Activated CD8-positive, alpha-beta memory T cell treated with anti-CD3 and anti-CD28 coated beads, Interleukin-2, amount 50 U/mL, for 4 hours (primary cell): ENCODE measurements at regions not wholly inside any gene's neighbourhood (a gene's known extent, or its start where the extent isn't known, plus 50 kb on each side); places are given as distances from the start of the nearest gene placed in this dataset.
"Not testable (repeated sequence)": the region's sequence is repeated elsewhere in the genome, so short reads cannot be mapped to it uniquely, and the experiment has no call there.

ENCODE experiments used
- DNase-seq: peaks from one replicate; pipeline ENCODE4 v3.0.0-alpha.2; 2020

- not testable (repeated sequence) for DNase-seq
Observed at GRCh38 chr4:189560605-189561004, 380.1 kb upstream of the FRG1 start.

DNA sequence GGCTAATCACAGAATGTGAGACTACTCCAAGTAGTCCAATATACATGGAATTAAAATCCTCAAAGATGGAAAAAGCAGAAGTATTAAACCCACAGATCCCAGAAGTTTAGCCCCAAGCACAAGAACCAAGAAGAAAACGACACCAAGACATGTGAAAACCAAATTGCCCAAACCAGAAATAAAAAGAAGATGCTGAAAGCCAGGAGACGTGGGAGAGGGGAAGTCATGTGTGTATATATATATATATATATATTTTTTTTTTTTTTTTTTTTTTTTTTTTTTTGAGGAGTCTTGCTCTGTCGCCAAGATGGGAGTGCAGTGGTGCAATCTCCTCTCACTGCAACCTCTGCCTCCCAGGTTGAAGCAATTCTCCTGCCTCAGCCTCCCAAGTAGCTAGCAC is 376.9 kb upstream of the FRG1 start:
- not testable (repeated sequence) for DNase-seq

GRCh38 chr4:189566271-189566670 is 374.4 kb upstream of the FRG1 start:
- not testable (repeated sequence) for DNase-seq

- DNase-seq = not testable (repeated sequence)
Observed at GRCh38 chr4:189566900-189567299, 373.8 kb upstream of the FRG1 start.

- not testable (repeated sequence) for DNase-seq
Observed at GRCh38 chr4:189579645-189580044, 361.0 kb upstream of the FRG1 start.

DNA sequence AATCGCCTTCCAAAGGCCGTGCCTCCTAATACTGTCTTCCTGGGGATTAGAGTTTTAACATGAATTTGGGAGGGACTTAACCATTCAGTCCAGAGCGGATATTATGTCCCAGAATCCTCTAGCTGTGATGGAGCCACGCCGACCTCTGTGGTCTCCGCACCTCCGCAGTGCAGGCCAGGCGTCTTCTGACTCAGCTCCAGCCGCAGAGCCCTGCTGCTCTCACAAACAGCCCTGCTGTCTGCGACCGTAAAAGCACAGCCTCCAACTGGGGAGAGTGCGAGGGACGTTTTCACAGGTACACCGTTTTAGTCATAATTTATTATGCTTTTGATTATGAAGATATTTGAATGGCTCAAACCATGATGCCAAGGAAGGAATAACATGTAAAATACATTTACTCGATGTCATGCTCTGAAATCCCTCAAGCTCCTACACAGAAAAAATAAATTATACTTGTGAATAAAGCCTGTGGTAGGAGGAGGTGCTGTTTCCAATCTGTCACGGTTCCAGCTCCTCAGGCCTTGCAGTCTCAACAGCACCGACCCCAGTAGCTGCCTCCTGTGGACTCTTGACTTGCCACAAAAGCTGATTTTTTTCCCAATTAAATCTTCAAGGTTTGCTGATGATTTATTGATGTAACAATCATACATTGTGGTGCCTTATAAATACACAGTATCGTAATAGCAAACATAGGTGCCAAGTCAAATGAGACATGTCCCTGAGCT is 353.6 kb upstream of the FRG1 start:
- not testable (repeated sequence) for DNase-seq

DNA sequence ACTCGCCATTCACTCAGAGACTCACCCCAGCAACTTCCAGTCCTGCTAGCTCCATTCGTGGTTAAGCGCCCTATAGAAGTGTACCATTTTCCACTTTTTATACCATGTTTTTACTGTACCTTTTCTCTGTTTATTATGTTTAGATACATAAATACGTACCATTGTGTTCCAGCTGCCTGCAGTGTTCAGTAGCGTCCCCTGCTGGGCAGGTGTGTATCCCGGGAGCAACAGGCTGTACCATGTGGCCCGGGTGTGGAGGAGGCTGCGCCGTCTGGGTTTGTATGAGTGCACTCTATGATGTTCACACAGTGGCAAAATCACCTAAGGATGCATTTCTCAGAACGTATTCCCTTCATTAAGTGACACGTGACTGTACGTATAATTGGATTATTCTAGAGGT is 351.5 kb upstream of the FRG1 start:
- not testable (repeated sequence) for DNase-seq

DNA sequence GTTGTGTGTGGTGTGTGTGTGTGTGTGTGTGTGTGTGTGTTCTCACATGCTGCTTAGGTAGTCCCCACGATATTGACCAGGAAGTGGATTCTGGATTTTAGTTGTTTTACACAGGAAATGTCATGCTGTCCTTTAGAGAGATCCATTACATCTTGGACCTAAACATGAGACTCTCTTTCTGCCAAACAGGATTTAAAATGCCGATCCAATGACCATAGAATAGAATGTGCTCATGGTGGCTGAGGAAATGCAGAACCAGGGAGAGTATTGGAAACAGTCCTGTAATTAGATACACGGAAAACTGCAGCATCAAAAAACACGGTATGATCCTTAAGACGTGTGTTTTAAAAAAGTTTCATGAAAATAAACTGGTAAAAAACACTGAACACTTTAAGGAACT is 347.8 kb upstream of the FRG1 start:
- no peak for DNase-seq

DNA sequence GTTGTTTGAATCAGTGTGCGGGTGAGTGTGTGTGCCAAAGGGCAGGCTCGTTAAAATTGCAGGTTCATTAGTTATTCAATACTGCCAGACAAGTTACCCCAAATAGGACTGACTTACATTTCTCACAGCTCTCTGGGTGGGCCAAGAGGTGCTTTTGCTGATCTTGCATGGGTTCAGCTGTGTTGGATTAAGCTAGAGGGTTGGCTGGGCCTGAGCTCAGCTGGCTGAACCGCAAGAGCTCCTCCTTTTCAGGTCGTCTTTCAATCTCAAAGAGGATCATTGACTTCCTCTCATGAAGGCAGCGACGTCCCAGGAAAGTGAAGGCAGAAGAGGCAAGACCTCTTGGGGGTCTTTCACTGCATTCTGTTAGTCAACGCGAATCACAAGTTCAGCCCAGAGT is 343.3 kb upstream of the FRG1 start:
- DNase-seq = no peak

- DNase-seq = no peak
Observed at GRCh38 chr4:189600264-189600663, 340.4 kb upstream of the FRG1 start.

DNA sequence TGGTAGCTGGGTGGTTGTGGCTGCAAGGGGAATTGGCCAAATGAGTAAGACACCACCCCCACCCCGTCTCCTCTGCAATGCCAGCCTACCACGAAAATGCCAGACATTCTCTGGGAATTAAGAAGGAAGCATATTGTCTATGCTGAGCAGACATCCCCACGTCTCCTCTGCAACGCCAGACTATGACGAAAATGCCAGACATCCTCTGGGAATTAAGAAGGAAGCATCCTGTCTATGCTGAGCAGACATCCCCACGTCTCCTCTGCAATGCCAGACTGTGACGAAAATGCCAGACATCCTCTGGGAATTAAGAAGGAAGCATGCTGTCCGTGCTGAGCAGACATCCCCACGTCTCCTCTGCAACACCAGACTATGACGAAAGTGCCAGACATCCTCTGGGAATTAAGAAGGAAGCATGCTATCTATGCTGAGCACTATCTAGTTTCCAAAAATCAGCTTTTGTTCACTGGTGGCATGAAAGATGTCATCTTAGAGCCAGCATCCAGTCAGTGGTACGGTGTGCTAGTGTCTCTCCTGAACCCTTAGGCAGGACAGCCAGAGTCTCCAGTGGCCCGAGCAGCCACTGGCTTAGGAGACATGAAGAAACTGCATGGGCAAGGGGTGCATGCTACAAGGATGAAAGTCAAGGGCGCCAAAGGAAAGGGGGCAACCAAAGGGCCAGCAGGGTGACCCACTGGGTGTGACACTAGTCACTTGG is 339.8 kb upstream of the FRG1 start:
- no peak for DNase-seq

GRCh38 chr4:189602827-189603226 is 337.8 kb upstream of the FRG1 start:
- not testable (repeated sequence) for DNase-seq

- DNase-seq = not testable (repeated sequence)
Observed at GRCh38 chr4:189610571-189610970, 330.1 kb upstream of the FRG1 start.

GRCh38 chr4:189613207-189613606 is 327.5 kb upstream of the FRG1 start:
- DNase-seq = no peak

GRCh38 chr4:189615217-189615663 is 325.4 kb upstream of the FRG1 start:
- no peak for DNase-seq

GRCh38 chr4:189617741-189618140 is 322.9 kb upstream of the FRG1 start:
- DNase-seq = not testable (repeated sequence)

GRCh38 chr4:189619441-189620250 is 321.0 kb upstream of the FRG1 start:
- DNase-seq = not testable (repeated sequence)

- not testable (repeated sequence) for DNase-seq
Observed at GRCh38 chr4:189622574-189622973, 318.1 kb upstream of the FRG1 start.

DNA sequence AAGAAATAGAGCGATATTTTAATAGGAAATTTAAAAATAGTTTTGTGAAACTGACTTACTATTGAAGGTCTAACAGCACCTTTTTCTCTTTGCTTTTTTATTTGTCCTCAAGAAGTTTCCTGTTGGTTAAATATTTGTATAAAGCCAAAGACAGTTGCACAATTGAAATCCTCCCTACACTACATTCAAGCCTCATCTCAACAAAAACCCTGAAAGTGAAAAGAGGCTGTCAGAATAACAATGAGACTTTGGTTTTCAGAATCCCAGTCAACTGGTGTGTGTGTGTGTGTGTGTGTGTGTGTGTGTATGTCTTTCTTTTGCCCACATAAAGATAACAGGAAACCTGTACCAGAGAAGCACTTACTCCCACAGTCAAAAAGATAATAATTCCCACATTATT is 313.6 kb upstream of the FRG1 start:
- DNase-seq = not testable (repeated sequence)

GRCh38 chr4:189629733-189630132 is 310.9 kb upstream of the FRG1 start:
- DNase-seq = not testable (repeated sequence)

GRCh38 chr4:189630913-189631567 is 309.6 kb upstream of the FRG1 start:
- not testable (repeated sequence) for DNase-seq

DNA sequence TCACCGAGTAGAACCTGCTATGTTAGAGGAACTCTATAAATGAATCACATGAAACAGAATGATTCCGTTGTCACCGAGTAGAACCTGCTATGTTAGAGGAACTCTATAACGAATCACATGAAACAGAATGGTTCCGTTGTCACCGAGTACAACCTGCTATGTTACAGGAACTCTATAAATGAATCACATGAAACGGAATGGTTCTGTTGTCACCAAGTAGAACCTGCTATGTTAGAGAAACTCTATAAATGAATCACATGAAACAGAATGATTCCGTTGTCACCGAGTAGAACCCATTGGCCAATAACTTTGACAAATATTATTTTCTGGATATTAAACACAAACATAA is 309.1 kb upstream of the FRG1 start:
- not testable (repeated sequence) for DNase-seq

GRCh38 chr4:189650436-189650835 is 290.2 kb upstream of the FRG1 start:
- DNase-seq = not testable (repeated sequence)
